HG03280 (cell line): ENCODE measurements at regions not wholly inside any gene's neighbourhood (a gene's known extent, or its start where the extent isn't known, plus 50 kb on each side); places are given as distances from the start of the nearest gene placed in this dataset.
"Not testable (repeated sequence)": the region's sequence is repeated elsewhere in the genome, so short reads cannot be mapped to it uniquely, and the experiment has no call there.

Source experiments
- ATAC-seq: cut with Tn5 transposase; IDR thresholded peaks from one replicate; pipeline ENCODE4 v1.9.1; 2021; ENCODE audit warnings: mild to moderate bottlenecking, moderate library complexity; ENCODE audit not compliant: unreplicated experiment

- ATAC-seq = no peak
Measured at GRCh38 chr1:96466842-96467241, 254.7 kb upstream of the PTBP2 start.

GRCh38 chr1:96469726-96470125, 251.9 kb upstream of the PTBP2 start:
- not testable (repeated sequence) for ATAC-seq

GRCh38 chr1:96472471-96472870, 249.1 kb upstream of the PTBP2 start:
- no peak for ATAC-seq

GRCh38 chr1:96473791-96474434, 247.7 kb upstream of the PTBP2 start:
- no peak for ATAC-seq

GRCh38 chr1:96474985-96475743, 246.4 kb upstream of the PTBP2 start:
- no peak for ATAC-seq

- ATAC-seq = no peak
Measured at GRCh38 chr1:96475903-96476302, 245.7 kb upstream of the PTBP2 start.

GRCh38 chr1:96478228-96478627, 243.4 kb upstream of the PTBP2 start:
- no peak for ATAC-seq

GRCh38 chr1:96481409-96481808, 240.2 kb upstream of the PTBP2 start:
- no peak for ATAC-seq

- no peak for ATAC-seq
Measured at GRCh38 chr1:96482616-96483015, 239.0 kb upstream of the PTBP2 start.

- ATAC-seq = no peak
Measured at GRCh38 chr1:96487394-96487793, 234.2 kb upstream of the PTBP2 start.

- ATAC-seq = no peak
Measured at GRCh38 chr1:96487971-96488370, 233.6 kb upstream of the PTBP2 start.

GRCh38 chr1:96488777-96489176, 232.8 kb upstream of the PTBP2 start:
- ATAC-seq = no peak

- no peak for ATAC-seq
Measured at GRCh38 chr1:96492236-96492635, 229.3 kb upstream of the PTBP2 start.

- no peak for ATAC-seq
Measured at GRCh38 chr1:96498744-96499340, 222.7 kb upstream of the PTBP2 start.

GRCh38 chr1:96508233-96508632, 213.4 kb upstream of the PTBP2 start:
- ATAC-seq = no peak

- ATAC-seq = no peak
Measured at GRCh38 chr1:96509339-96509738, 212.2 kb upstream of the PTBP2 start.

GRCh38 chr1:96509951-96510350, 211.6 kb upstream of the PTBP2 start:
- no peak for ATAC-seq

- ATAC-seq = no peak
Measured at GRCh38 chr1:96510391-96510790, 211.2 kb upstream of the PTBP2 start.

GRCh38 chr1:96510911-96511310, 210.7 kb upstream of the PTBP2 start:
- ATAC-seq = no peak

GRCh38 chr1:96513136-96513535, 208.4 kb upstream of the PTBP2 start:
- ATAC-seq = no peak

GRCh38 chr1:96515430-96515829, 206.2 kb upstream of the PTBP2 start:
- ATAC-seq = peak; percentile 68

- ATAC-seq = peak; percentile 57
Measured at GRCh38 chr1:96515925-96516324, 205.7 kb upstream of the PTBP2 start.
